HCT116 (cell line): ENCODE measurements at regions not wholly inside any gene's neighbourhood (a gene's known extent, or its start where the extent isn't known, plus 50 kb on each side); places are given as distances from the start of the nearest gene placed in this dataset.

Experiments used
- ATAC-seq: fragments of 200-7000 bp; cut with Tn5 transposase; 2 replicates; pipeline ENCODE4 v1.9.1; 2020; ENCODE audit warnings: mild to moderate bottlenecking, moderate library complexity
- BruUV-seq: library from RNA; stranded (reverse); fragments of 400-500 nt; replicated peaks from 2 replicates; lab custom pipeline; 2021; lab: Mats Ljungman, UMichigan
- CTCF ChIA-PET: fragments of 300-600 bp; sonication (Branson Sonifier 250); formaldehyde crosslinking; loops from one replicate; lab custom pipeline; 2021; ENCODE audit warnings: antibody characterized with exemption; lab: Charles Lee
- POLR2A ChIA-PET: fragments of 300-600, 350-600 bp; sonication (Branson Sonifier 250); formaldehyde crosslinking; loops from one replicate; lab custom pipeline; 2021; ENCODE audit warnings: antibody characterized with exemption; lab: Charles Lee
- RAD21 ChIA-PET, 2 experiments: fragments of 300-600 bp; sonication (Branson Sonifier 250); formaldehyde crosslinking; loops; one replicate each; lab custom pipeline; 2023; ENCODE audit warnings: low total read pairs in 2 of 2; ENCODE audit not compliant: uncharacterized antibody in 2 of 2, unreplicated experiment in 2 of 2, low non-redundant PET in 1 of 2; lab: Charles Lee
- DNase-seq: peaks from one replicate; pipeline ENCODE4 v3.0.0-alpha.2; 2010; ENCODE audit warnings: low read depth, low spot score
- H2AFZ ChIP-seq: fragments of 200-600 bp; shearing (Covaris generic), sonication (generic); 2 replicates; pipeline ENCODE4 v1.6.1; 2017; ENCODE audit warnings: low read depth, mixed run types, mixed read lengths, antibody characterized with exemption, low read length; ENCODE audit not compliant: poor library complexity, severe bottlenecking
- H3K27ac ChIP-seq: 2 replicates; pipeline ENCODE4 v1.5.1; 2012; ENCODE audit warnings: low read depth, low read length
- H3K27me3 ChIP-seq: fragments of 200-600 bp; sonication (generic); 2 replicates; pipeline ENCODE4 v1.6.1; 2016; ENCODE audit warnings: mixed run types, low read length, mixed read lengths; ENCODE audit not compliant: insufficient read depth
- H3K36me3 ChIP-seq, 2 experiments: fragments of 200-500 bp in 1 of 2; fragments of 200-600 bp in 1 of 2; sonication (Bioruptor generic) in 1 of 2; sonication (generic) in 1 of 2; 2 replicates each; pipeline versions ENCODE4 v1.5.1 to v1.6.1; 2014 to 2016; ENCODE audit warnings: low read length in 2 of 2, inconsistent platforms in 1 of 2, mixed read lengths in 1 of 2, mixed run types in 1 of 2; ENCODE audit not compliant: insufficient read depth in 2 of 2, control insufficient read depth in 1 of 2
- H3K4me1 ChIP-seq, 2 experiments: fragments of 200-600 bp in 1 of 2; sonication (generic) in 1 of 2; 2 replicates each; pipeline versions ENCODE4 v1.5.1 to v1.6.1; 2012 to 2017; ENCODE audit warnings: low read length in 2 of 2, inconsistent platforms in 1 of 2, mild to moderate bottlenecking in 1 of 2, mixed read lengths in 1 of 2, mixed run types in 1 of 2, moderate library complexity in 1 of 2; ENCODE audit not compliant: insufficient read depth in 2 of 2, control insufficient read depth in 1 of 2
- H3K4me2 ChIP-seq: fragments of 200-600 bp; sonication (generic); 2 replicates; pipeline ENCODE4 v1.6.1; 2017; ENCODE audit warnings: mixed run types, low read length, mixed read lengths
- H3K4me3 ChIP-seq, 2 experiments: fragments of 200-600 bp in 1 of 2; sonication (generic) in 1 of 2; replicated peaks in 1 of 2; 2 replicates each; pipeline ENCODE4 v1.5.1; 2011 to 2016; ENCODE audit warnings: low read length in 2 of 2, control low read depth in 1 of 2, low read depth in 1 of 2, mild to moderate bottlenecking in 1 of 2, mixed read lengths in 1 of 2, mixed run types in 1 of 2
- H3K79me2 ChIP-seq: fragments of 200-600 bp; sonication (generic); 2 replicates; pipeline ENCODE4 v1.6.1; 2017; ENCODE audit warnings: mild to moderate bottlenecking, mixed run types, low read length, moderate library complexity, mixed read lengths; ENCODE audit not compliant: insufficient read depth
- H3K9ac ChIP-seq: fragments of 200-600 bp; sonication (generic); 2 replicates; pipeline ENCODE4 v1.6.1; 2016; ENCODE audit warnings: low read length, mixed read lengths
- H3K9me2 ChIP-seq: fragments of 200-600 bp; sonication (generic), shearing (Covaris generic); 2 replicates; pipeline ENCODE4 v1.6.1; 2017; ENCODE audit warnings: mixed run types, mild to moderate bottlenecking, moderate library complexity; ENCODE audit not compliant: insufficient read depth
- H3K9me3 ChIP-seq, 2 experiments: fragments of 200-500 bp in 1 of 2; fragments of 200-600 bp in 1 of 2; sonication (Bioruptor generic) in 1 of 2; sonication (generic) in 1 of 2; 2 replicates each; pipeline ENCODE4 v1.6.1; 2014 to 2017; ENCODE audit warnings: low read length in 2 of 2, mixed read lengths in 2 of 2, inconsistent platforms in 1 of 2, low read depth in 1 of 2, mild to moderate bottlenecking in 1 of 2, mixed run types in 1 of 2, moderate library complexity in 1 of 2; ENCODE audit not compliant: control insufficient read depth in 1 of 2, insufficient read depth in 1 of 2
- H4K20me1 ChIP-seq: fragments of 200-600 bp; sonication (generic), shearing (Covaris generic); 2 replicates; pipeline ENCODE4 v1.6.1; 2017; ENCODE audit warnings: mixed run types, mild to moderate bottlenecking, moderate library complexity; ENCODE audit not compliant: insufficient read depth
- ATF3 ChIP-seq: IDR thresholded peaks from 2 replicates; pipeline ENCODE4 v1.6.1; 2012
- CBX3 ChIP-seq: IDR thresholded peaks from 2 replicates; pipeline ENCODE4 v1.6.1; 2012; ENCODE audit warnings: low read depth
- CEBPB ChIP-seq: IDR thresholded peaks from 2 replicates; pipeline ENCODE4 v1.6.1; 2012; ENCODE audit warnings: low read depth
- EZH2phosphoT487 ChIP-seq: fragments of 200-600 bp; IDR thresholded peaks from 2 replicates; pipeline ENCODE4 v1.6.1; 2018; ENCODE audit warnings: antibody characterized with exemption, borderline replicate concordance
- FOSL1 ChIP-seq: IDR thresholded peaks from 2 replicates; pipeline ENCODE4 v1.6.1; 2012; ENCODE audit warnings: low read depth
- MAX ChIP-seq: IDR thresholded peaks from 2 replicates; pipeline ENCODE4 v1.6.1; 2012
- POLR2A ChIP-seq: IDR thresholded peaks from 2 replicates; pipeline ENCODE4 v1.7.0; 2011; ENCODE audit warnings: borderline replicate concordance; ENCODE audit not compliant: insufficient read depth, insufficient read length; ENCODE audit errors: extremely low read depth
- POLR2AphosphoS5 ChIP-seq: IDR thresholded peaks from 2 replicates; pipeline ENCODE4 v1.6.1; 2011; ENCODE audit warnings: mild to moderate bottlenecking, low read depth, low read length, moderate library complexity
- RAD21 ChIP-seq: IDR thresholded peaks from 2 replicates; pipeline ENCODE4 v1.6.1; 2012; ENCODE audit warnings: low read depth, mild to moderate bottlenecking
- SIN3A ChIP-seq: IDR thresholded peaks from 2 replicates; pipeline ENCODE4 v1.6.1; 2012; ENCODE audit warnings: low read depth
- SP1 ChIP-seq: IDR thresholded peaks from 2 replicates; pipeline ENCODE4 v1.6.1; 2012; ENCODE audit warnings: low read depth
- SRF ChIP-seq: IDR thresholded peaks from 2 replicates; pipeline ENCODE4 v1.6.1; 2012; ENCODE audit warnings: low read depth
- TCF7L2 ChIP-seq: IDR thresholded peaks from 2 replicates; pipeline ENCODE4 v1.7.0; 2011; ENCODE audit warnings: borderline replicate concordance, inconsistent platforms; ENCODE audit not compliant: insufficient read depth, insufficient read length; ENCODE audit errors: extremely low read depth
- YY1 ChIP-seq: IDR thresholded peaks from 2 replicates; pipeline ENCODE4 v1.6.1; 2011; ENCODE audit warnings: low read length, low read depth, moderate library complexity, mild to moderate bottlenecking; ENCODE audit not compliant: insufficient replicate concordance; ENCODE audit errors: extremely low read depth
- ZFX ChIP-seq: fragments of 450-650 bp; IDR thresholded peaks from 2 replicates; pipeline ENCODE4 v1.6.1; 2017
- intact Hi-C: fragments of 100-400 bp; cut with micrococcal nuclease; formaldehyde crosslinking; loops from 2 replicates; pipeline ENCODE4 v1.10.0; 2022

DNA sequence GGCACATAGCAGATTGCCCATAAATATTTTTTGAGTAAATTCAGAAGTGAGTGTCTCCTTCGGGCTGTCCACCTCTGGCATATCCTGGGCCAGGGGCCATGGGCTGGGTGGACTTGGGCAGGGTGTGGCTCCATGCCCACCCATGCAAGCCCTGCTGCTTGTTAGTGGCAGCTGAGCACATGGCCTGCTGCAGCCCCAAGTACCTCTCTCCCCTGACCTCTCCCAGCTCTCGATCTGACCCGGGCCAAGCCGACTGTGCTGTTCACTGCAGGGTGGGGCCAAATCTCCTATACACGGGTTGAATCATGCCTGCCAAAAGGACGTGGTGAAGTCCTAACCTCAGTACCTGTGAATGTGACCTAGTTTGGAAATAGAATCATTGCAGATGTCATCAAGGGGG, 132.5 kb upstream of the C1orf174 start:
- TF ChIP-seq TCF7L2: no peak
- no peak for TF ChIP-seq CBX3
- TF ChIP-seq SIN3A: no peak
- no peak for TF ChIP-seq EZH2phosphoT487
- TF ChIP-seq POLR2AphosphoS5: no peak
- no peak for TF ChIP-seq MAX
- no peak for TF ChIP-seq YY1
- no peak for TF ChIP-seq RAD21
- TF ChIP-seq CEBPB: no peak
- TF ChIP-seq POLR2A: no peak
- no peak for TF ChIP-seq SP1
- no peaks in the 10 kb centered on the region for H3K36me3 ChIP-seq
- ATAC-seq: no peak
- RAD21 ChIA-PET: no interaction called here
- H3K9me2 ChIP-seq: no peaks in the 10 kb centered on the region
- no peaks in the 10 kb centered on the region for H3K9me3 ChIP-seq
- CTCF ChIA-PET: no interaction called here
- no peak overlapping the region for H3K9ac ChIP-seq
- intact Hi-C loops: no loop called here
- POLR2A ChIA-PET: no interaction called here
- H3K27ac ChIP-seq: no peak overlapping the region
- H3K4me2 ChIP-seq: no peak overlapping the region
- H3K4me3 ChIP-seq: no peak overlapping the region
- BruUV-seq: no TSS peak
- no peak overlapping the region for H2AFZ ChIP-seq
- peaks cover 23% of the 10 kb centered on the region for H3K27me3 ChIP-seq
- H3K4me1 ChIP-seq: no peaks in the 10 kb centered on the region
- no peak for DNase-seq
- no peaks in the 10 kb centered on the region for H4K20me1 ChIP-seq
- H3K79me2 ChIP-seq: no peaks in the 10 kb centered on the region

- no peak overlapping the region for H3K9ac ChIP-seq
- CTCF ChIA-PET: no interaction called here
- no peaks in the 10 kb centered on the region for H3K9me2 ChIP-seq
- H3K27me3 ChIP-seq: peaks cover 24% of the 10 kb centered on the region; the same call in 1 of the 2 replicates
- H3K4me1 ChIP-seq: no peaks in the 10 kb centered on the region
- RAD21 ChIA-PET: no interaction called here
- no peaks in the 10 kb centered on the region for H3K36me3 ChIP-seq
- H3K27ac ChIP-seq: no peak overlapping the region
- no peak overlapping the region for H2AFZ ChIP-seq
- H4K20me1 ChIP-seq: no peaks in the 10 kb centered on the region
- H3K9me3 ChIP-seq: no peaks in the 10 kb centered on the region
- DNase-seq (no peak), ATAC-seq (no peak)
- intact Hi-C loops: no loop called here
- H3K4me3 ChIP-seq: no peak overlapping the region
- BruUV-seq: no TSS peak
- no peak overlapping the region for H3K4me2 ChIP-seq
- TF ChIP-seq EZH2phosphoT487 (no peak), POLR2A (no peak), RAD21 (no peak), MAX (no peak), CEBPB (no peak), ATF3 (no peak), CBX3 (no peak), ZFX (no peak), SRF (no peak), FOSL1 (no peak)
- no peaks in the 10 kb centered on the region for H3K79me2 ChIP-seq
- POLR2A ChIA-PET: no interaction called here
Measured at GRCh38 chr1:4033129-4033676, 133.1 kb upstream of the C1orf174 start.
